SK-N-SH treated with all-trans-retinoic acid at 6 μM for 48 hours (cell line): ENCODE measurements at regions not wholly inside any gene's neighbourhood (a gene's known extent, or its start where the extent isn't known, plus 50 kb on each side); places are given as distances from the start of the nearest gene placed in this dataset.

Source experiments
- BACH2 ChIP-seq: fragments of 250-450 bp; sonication (Bioruptor Pico); IDR thresholded peaks from 2 replicates; pipeline ENCODE4 v1.9.0; 2021; ENCODE audit warnings: mild to moderate bottlenecking, borderline replicate concordance
- CSDC2 ChIP-seq: fragments of 250-450 bp; sonication (Bioruptor Pico); IDR thresholded peaks from 2 replicates; pipeline ENCODE4 v1.5.0; 2020; ENCODE audit warnings: mild to moderate bottlenecking, moderate library complexity
- ESRRG ChIP-seq: fragments of 250-450 bp; sonication (Bioruptor Pico); IDR thresholded peaks from 2 replicates; pipeline ENCODE4 v1.6.1; 2021; ENCODE audit warnings: mild to moderate bottlenecking
- GLIS3 ChIP-seq: fragments of 250-450 bp; sonication (Bioruptor Pico); IDR thresholded peaks from 2 replicates; pipeline ENCODE4 v1.5.0; 2020; ENCODE audit warnings: mild to moderate bottlenecking, moderate library complexity
- ISL1 ChIP-seq: fragments of 250-450 bp; sonication (Bioruptor Pico); IDR thresholded peaks from 2 replicates; pipeline ENCODE4 v2.1.2; 2022; ENCODE audit warnings: mild to moderate bottlenecking, moderate library complexity
- POU6F1 ChIP-seq: fragments of 250-450 bp; sonication (Bioruptor Pico); IDR thresholded peaks from 2 replicates; pipeline ENCODE4 v1.8.0; 2021; ENCODE audit warnings: low read depth, mild to moderate bottlenecking, moderate library complexity, borderline replicate concordance
- PPARA ChIP-seq: fragments of 250-450 bp; sonication (Bioruptor Pico); IDR thresholded peaks from 2 replicates; pipeline ENCODE4 v1.5.0; 2020; ENCODE audit warnings: mild to moderate bottlenecking, borderline replicate concordance
- RARB ChIP-seq: fragments of 250-450 bp; sonication (Bioruptor Pico); IDR thresholded peaks from 2 replicates; pipeline ENCODE4 v1.8.0; 2021; ENCODE audit warnings: mild to moderate bottlenecking, moderate library complexity
- SNAI2 ChIP-seq: fragments of 250-450 bp; sonication (Bioruptor Pico); IDR thresholded peaks from 2 replicates; pipeline ENCODE4 v1.5.0; 2020; ENCODE audit warnings: mild to moderate bottlenecking, moderate library complexity
- TCF4 ChIP-seq: fragments of 250-450 bp; sonication (Bioruptor Pico); IDR thresholded peaks from 2 replicates; pipeline ENCODE4 v1.8.0; 2021; ENCODE audit warnings: mild to moderate bottlenecking, moderate library complexity, borderline replicate concordance
- ZFP3 ChIP-seq: fragments of 250-450 bp; sonication (Bioruptor Pico); IDR thresholded peaks from 2 replicates; pipeline ENCODE4 v1.5.0; 2020; ENCODE audit warnings: mild to moderate bottlenecking, moderate library complexity
- ZFP30 ChIP-seq: fragments of 450-650 bp; formaldehyde crosslinking; IDR thresholded peaks from 2 replicates; pipeline ENCODE4 v1.5.0; 2022; ENCODE audit warnings: mild to moderate bottlenecking, moderate library complexity
- TF ChIP-seq, protein P1 (sequence below): fragments of 250-450 bp; sonication (Bioruptor Pico); IDR thresholded peaks from 2 replicates; pipeline ENCODE4 v1.8.0; 2020; ENCODE audit warnings: mild to moderate bottlenecking, moderate library complexity, borderline replicate concordance

GRCh38 chr4:189232274-189232673 lies 708.4 kb upstream of the FRG1 start:
- TF ChIP-seq RARB (CRISPR knock-in tag) (no peak), PPARA (CRISPR knock-in tag) (no peak), POU6F1 (CRISPR knock-in tag) (no peak), ZFP3 (CRISPR knock-in tag) (no peak), BACH2 (no peak), ISL1 (CRISPR knock-in tag) (no peak), ESRRG (CRISPR knock-in tag) (no peak), TCF4 (CRISPR knock-in tag) (no peak), SNAI2 (CRISPR knock-in tag) (no peak), GLIS3 (CRISPR knock-in tag) (no peak), ZFP30 (CRISPR knock-in tag) (no peak), CSDC2 (CRISPR knock-in tag) (no peak)
- TF ChIP-seq, protein P1, sequence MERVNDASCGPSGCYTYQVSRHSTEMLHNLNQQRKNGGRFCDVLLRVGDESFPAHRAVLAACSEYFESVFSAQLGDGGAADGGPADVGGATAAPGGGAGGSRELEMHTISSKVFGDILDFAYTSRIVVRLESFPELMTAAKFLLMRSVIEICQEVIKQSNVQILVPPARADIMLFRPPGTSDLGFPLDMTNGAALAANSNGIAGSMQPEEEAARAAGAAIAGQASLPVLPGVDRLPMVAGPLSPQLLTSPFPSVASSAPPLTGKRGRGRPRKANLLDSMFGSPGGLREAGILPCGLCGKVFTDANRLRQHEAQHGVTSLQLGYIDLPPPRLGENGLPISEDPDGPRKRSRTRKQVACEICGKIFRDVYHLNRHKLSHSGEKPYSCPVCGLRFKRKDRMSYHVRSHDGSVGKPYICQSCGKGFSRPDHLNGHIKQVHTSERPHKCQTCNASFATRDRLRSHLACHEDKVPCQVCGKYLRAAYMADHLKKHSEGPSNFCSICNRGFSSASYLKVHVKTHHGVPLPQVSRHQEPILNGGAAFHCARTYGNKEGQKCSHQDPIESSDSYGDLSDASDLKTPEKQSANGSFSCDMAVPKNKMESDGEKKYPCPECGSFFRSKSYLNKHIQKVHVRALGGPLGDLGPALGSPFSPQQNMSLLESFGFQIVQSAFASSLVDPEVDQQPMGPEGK (CRISPR knock-in tag): no peak
